Naive thymus-derived CD4-positive, alpha-beta T cell (primary cell): ENCODE measurements at regions not wholly inside any gene's neighbourhood (a gene's known extent, or its start where the extent isn't known, plus 50 kb on each side); places are given as distances from the start of the nearest gene placed in this dataset.
"Not testable (repeated sequence)": the region's sequence is repeated elsewhere in the genome, so short reads cannot be mapped to it uniquely, and the experiment has no call there.

Source experiments
- ATAC-seq: fragments of 150-1000 bp; cut with Tn5 transposase; 2 replicates; pipeline ENCODE4 v1.10.0; 2021; ENCODE audit warnings: mild to moderate bottlenecking, moderate library complexity
- CTCF ChIA-PET: fragments of 350-600 bp; sonication (Branson Sonifier 250); formaldehyde crosslinking; loops from one replicate; lab custom pipeline; 2021; ENCODE audit warnings: antibody characterized with exemption; lab: Charles Lee
- POLR2A ChIA-PET: fragments of 350-600 bp; sonication (Branson Sonifier 250); formaldehyde crosslinking; loops from one replicate; lab custom pipeline; 2021; ENCODE audit warnings: antibody characterized with exemption, inconsistent platforms; lab: Charles Lee
- DNase-seq, 9 donors: peaks; one replicate each; pipeline versions ENCODE4 v3.0.0 to v3.0.0-alpha.2; 2020 to 2022; ENCODE audit warnings: mixed read lengths in 1 of 9
- H3K27ac ChIP-seq: one replicate; pipeline ENCODE4 v1.7.0; 2013; ENCODE audit warnings: mild to moderate bottlenecking, low read depth, low read length, moderate library complexity
- H3K27me3 ChIP-seq, 2 donors: one replicate each; pipeline ENCODE4 v1.7.0; 2013; ENCODE audit warnings: low read length in 2 of 2, mild to moderate bottlenecking in 2 of 2, moderate library complexity in 2 of 2; ENCODE audit not compliant: control insufficient read depth in 2 of 2, insufficient read depth in 2 of 2
- H3K36me3 ChIP-seq, 3 experiments: 1 replicate in 2 of 3; 2 replicates in 1 of 3; pipeline ENCODE4 v1.7.0; 2013; ENCODE audit warnings: low read length in 3 of 3, mild to moderate bottlenecking in 3 of 3, moderate library complexity in 1 of 3; ENCODE audit not compliant: insufficient read depth in 3 of 3, control insufficient read depth in 2 of 3
- H3K4me1 ChIP-seq, 2 donors: one replicate each; pipeline ENCODE4 v1.7.0; 2013; ENCODE audit warnings: low read length in 2 of 2, mild to moderate bottlenecking in 2 of 2, moderate library complexity in 1 of 2; ENCODE audit not compliant: control insufficient read depth in 2 of 2, insufficient read depth in 2 of 2
- H3K4me3 ChIP-seq: 2 replicates; pipeline ENCODE4 v1.7.0; 2013; ENCODE audit warnings: mild to moderate bottlenecking, low read length
- H3K9me3 ChIP-seq, 3 experiments: 1 replicate in 2 of 3; 2 replicates in 1 of 3; pipeline ENCODE4 v1.7.0; 2013; ENCODE audit warnings: low read length in 3 of 3; ENCODE audit not compliant: control insufficient read depth in 2 of 3
- H3K27ac Mint-ChIP-seq, 9 donors: one replicate each; pipeline ENCODE4 v1.8.0; 2020 to 2022; ENCODE audit warnings: mixed read lengths in 9 of 9, mild to moderate bottlenecking in 8 of 9, moderate library complexity in 5 of 9, inconsistent platforms in 2 of 9
- H3K27me3 Mint-ChIP-seq, 5 donors: one replicate each; pipeline ENCODE4 v1.8.0; 2021 to 2022; ENCODE audit warnings: mixed read lengths in 5 of 5, mild to moderate bottlenecking in 1 of 5
- H3K36me3 Mint-ChIP-seq, 5 donors: one replicate each; pipeline ENCODE4 v1.8.0; 2020 to 2022; ENCODE audit warnings: mixed read lengths in 5 of 5, mild to moderate bottlenecking in 3 of 5, inconsistent platforms in 1 of 5
- H3K4me1 Mint-ChIP-seq, 7 donors: one replicate each; pipeline ENCODE4 v1.8.0; 2020 to 2022; ENCODE audit warnings: mixed read lengths in 7 of 7, mild to moderate bottlenecking in 3 of 7, inconsistent platforms in 1 of 7
- H3K4me3 Mint-ChIP-seq, 10 donors: one replicate each; pipeline ENCODE4 v1.8.0; 2020 to 2022; ENCODE audit warnings: mild to moderate bottlenecking in 10 of 10, mixed read lengths in 10 of 10, moderate library complexity in 6 of 10, inconsistent platforms in 2 of 10
- H3K9me3 Mint-ChIP-seq, 11 donors: one replicate each; pipeline ENCODE4 v1.8.0; 2020 to 2022; ENCODE audit warnings: mixed read lengths in 11 of 11, mild to moderate bottlenecking in 4 of 11, inconsistent platforms in 1 of 11, moderate library complexity in 1 of 11
- intact Hi-C, 2 donors: fragments of 100-400 bp; cut with micrococcal nuclease; formaldehyde crosslinking; loops; one replicate each; pipeline ENCODE4 v1.15.1; 2023

DNA sequence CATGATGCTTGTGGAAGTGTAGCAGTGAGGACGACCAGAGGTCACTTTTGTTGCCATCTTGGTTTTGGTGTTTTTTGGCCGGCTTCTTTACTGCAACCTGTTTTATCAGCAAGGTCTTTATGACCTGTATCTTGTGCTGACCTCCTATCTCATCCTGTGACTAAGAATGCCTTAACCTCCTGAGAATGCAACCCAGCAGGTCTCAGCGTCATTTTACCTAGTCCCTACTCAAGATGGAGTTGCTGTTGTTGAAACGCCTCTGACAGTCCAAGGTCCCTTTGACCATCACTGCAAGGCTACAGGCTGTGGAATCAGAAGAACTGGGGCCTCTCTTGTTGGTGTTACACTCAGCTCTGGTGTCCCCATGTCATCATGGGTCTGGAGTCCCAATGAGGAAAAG, 61.5 kb upstream of the ADRA1D start:
- H3K9me3 ChIP-seq, CTCF ChIA-PET, DNase-seq, H3K27ac Mint-ChIP-seq, H3K4me1 Mint-ChIP-seq, intact Hi-C loops, H3K36me3 ChIP-seq, H3K4me3 Mint-ChIP-seq, POLR2A ChIA-PET, ATAC-seq, H3K27ac ChIP-seq, H3K4me1 ChIP-seq, H3K36me3 Mint-ChIP-seq, H3K27me3 ChIP-seq, H3K4me3 ChIP-seq: not testable (repeated sequence)
- H3K27me3 Mint-ChIP-seq: peaks cover 0 to 25% (median 17%) of the 10 kb centered on the region in 5 donors
- peaks cover 0 to 30% (median 9%) of the 10 kb centered on the region in 11 donors for H3K9me3 Mint-ChIP-seq

GRCh38 chr20:4306206-4306605, 57.1 kb upstream of the ADRA1D start:
- Histone ChIP-seq H3K36me3 (no peaks in the 10 kb centered on the region), H3K4me1 (no peaks in the 10 kb centered on the region), H3K27ac (no peak overlapping the region), H3K27me3 (no peaks in the 10 kb centered on the region), H3K9me3 (peaks cover 0 to 4% (median 0%) of the 10 kb centered on the region in 3 experiments), H3K4me3 (no peak overlapping the region)
- CTCF ChIA-PET: no interaction called here
- Mint-ChIP-seq H3K4me1 (no peaks in the 10 kb centered on the region), H3K36me3 (no peaks in the 10 kb centered on the region), H3K27me3 (peaks cover 0 to 30% (median 16%) of the 10 kb centered on the region in 5 donors), H3K4me3 (no peak overlapping the region), H3K9me3 (peaks cover 0 to 8% (median 3%) of the 10 kb centered on the region in 11 donors), H3K27ac (no peak overlapping the region)
- DNase-seq (no peak), ATAC-seq (no peak)
- intact Hi-C loops: no loop called here
- POLR2A ChIA-PET: no interaction called here

GRCh38 chr20:4305091-4305490, 56.0 kb upstream of the ADRA1D start:
- CTCF ChIA-PET: no interaction called here
- no peak overlapping the region for H3K27ac Mint-ChIP-seq
- no peak for DNase-seq
- Histone ChIP-seq H3K27ac (no peak overlapping the region), H3K27me3 (no peaks in the 10 kb centered on the region), H3K9me3 (no peaks in the 10 kb centered on the region), H3K4me1 (no peaks in the 10 kb centered on the region), H3K36me3 (no peaks in the 10 kb centered on the region), H3K4me3 (no peak overlapping the region)
- H3K4me1 Mint-ChIP-seq: no peaks in the 10 kb centered on the region
- peaks cover 0 to 3% (median 0%) of the 10 kb centered on the region in 11 donors for H3K9me3 Mint-ChIP-seq
- H3K4me3 Mint-ChIP-seq: no peak overlapping the region
- no peaks in the 10 kb centered on the region for H3K36me3 Mint-ChIP-seq
- intact Hi-C loops: no loop called here
- no peak for ATAC-seq
- H3K27me3 Mint-ChIP-seq: peaks cover 0 to 37% (median 19%) of the 10 kb centered on the region in 5 donors
- POLR2A ChIA-PET: no interaction called here

GRCh38 chr20:4304601-4305000, 55.5 kb upstream of the ADRA1D start:
- ChIA-PET POLR2A (no interaction called here), CTCF (no interaction called here)
- no peak overlapping the region for H3K27ac ChIP-seq
- H3K27me3 ChIP-seq: no peaks in the 10 kb centered on the region
- Mint-ChIP-seq H3K36me3 (no peaks in the 10 kb centered on the region), H3K4me1 (no peaks in the 10 kb centered on the region), H3K27ac (no peak overlapping the region), H3K4me3 (no peak overlapping the region), H3K9me3 (peaks cover 0 to 2% (median 0%) of the 10 kb centered on the region in 11 donors), H3K27me3 (peaks cover 0 to 36% (median 19%) of the 10 kb centered on the region in 5 donors)
- DNase-seq (no peak), ATAC-seq (no peak)
- intact Hi-C loops: no loop called here
- H3K4me3 ChIP-seq: no peak overlapping the region
- H3K36me3 ChIP-seq: no peaks in the 10 kb centered on the region
- H3K9me3 ChIP-seq: no peaks in the 10 kb centered on the region
- H3K4me1 ChIP-seq: no peaks in the 10 kb centered on the region

- H3K4me1 Mint-ChIP-seq: no peaks in the 10 kb centered on the region
- Histone ChIP-seq H3K27ac (no peak overlapping the region), H3K4me1 (no peaks in the 10 kb centered on the region), H3K9me3 (no peaks in the 10 kb centered on the region), H3K27me3 (no peaks in the 10 kb centered on the region), H3K4me3 (no peak overlapping the region), H3K36me3 (no peaks in the 10 kb centered on the region)
- ChIA-PET POLR2A (no interaction called here), CTCF (no interaction called here)
- DNase-seq (no peak), ATAC-seq (no peak)
- peaks cover 0 to 6% (median 0%) of the 10 kb centered on the region in 11 donors for H3K9me3 Mint-ChIP-seq
- no peaks in the 10 kb centered on the region for H3K36me3 Mint-ChIP-seq
- H3K27me3 Mint-ChIP-seq: peaks cover 14 to 41% (median 28%) of the 10 kb centered on the region in 5 donors
- intact Hi-C loops: no loop called here
- no peak overlapping the region for H3K27ac Mint-ChIP-seq
- no peak overlapping the region for H3K4me3 Mint-ChIP-seq
Observed at GRCh38 chr20:4303136-4303535, 54.0 kb upstream of the ADRA1D start.

DNA sequence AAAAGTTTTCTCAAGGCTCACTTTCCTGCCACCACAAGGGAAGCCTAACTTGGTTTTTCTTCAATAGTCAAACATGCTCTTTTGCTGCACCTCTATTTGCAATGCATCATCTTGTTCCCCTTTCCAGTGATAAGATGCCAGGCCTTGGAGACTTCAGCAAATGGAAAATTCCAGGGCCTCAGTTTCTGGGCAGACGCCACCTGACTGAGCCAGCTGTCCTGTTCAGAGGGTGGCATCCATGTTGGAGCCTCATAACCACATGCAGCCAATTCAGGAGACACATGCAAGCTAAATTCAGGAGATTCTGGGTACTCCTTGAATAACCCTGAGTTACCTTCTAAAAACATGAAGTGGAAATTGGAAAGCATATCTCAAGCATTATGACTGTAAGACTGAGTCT, 51.8 kb upstream of the ADRA1D start:
- Mint-ChIP-seq H3K36me3 (no peaks in the 10 kb centered on the region), H3K4me3 (no peak overlapping the region), H3K27ac (no peak overlapping the region), H3K27me3 (peaks cover 26 to 55% (median 36%) of the 10 kb centered on the region in 5 donors), H3K4me1 (no peaks in the 10 kb centered on the region), H3K9me3 (peaks cover 0 to 6% (median 0%) of the 10 kb centered on the region in 11 donors)
- Histone ChIP-seq H3K27ac (no peak overlapping the region), H3K4me1 (no peaks in the 10 kb centered on the region), H3K9me3 (no peaks in the 10 kb centered on the region), H3K4me3 (no peak overlapping the region), H3K36me3 (no peaks in the 10 kb centered on the region), H3K27me3 (no peaks in the 10 kb centered on the region)
- POLR2A ChIA-PET: no interaction called here
- CTCF ChIA-PET: no interaction called here
- no peak for DNase-seq
- ATAC-seq: no peak
- intact Hi-C loops: no loop called here

GRCh38 chr20:4300401-4300800, 51.3 kb upstream of the ADRA1D start:
- ATAC-seq (no peak), DNase-seq (no peak)
- no peak overlapping the region for H3K27ac ChIP-seq
- intact Hi-C loops: no loop called here
- no peak overlapping the region for H3K27ac Mint-ChIP-seq
- H3K36me3 ChIP-seq: no peaks in the 10 kb centered on the region
- no peak overlapping the region for H3K4me3 ChIP-seq
- H3K9me3 Mint-ChIP-seq: peaks cover 0 to 6% (median 0%) of the 10 kb centered on the region in 11 donors
- H3K27me3 ChIP-seq: no peaks in the 10 kb centered on the region
- ChIA-PET CTCF (no interaction called here), POLR2A (no interaction called here)
- no peaks in the 10 kb centered on the region for H3K9me3 ChIP-seq
- H3K4me1 ChIP-seq: no peaks in the 10 kb centered on the region
- H3K4me3 Mint-ChIP-seq: no peak overlapping the region
- peaks cover 28 to 61% (median 41%) of the 10 kb centered on the region in 5 donors for H3K27me3 Mint-ChIP-seq
- no peaks in the 10 kb centered on the region for H3K36me3 Mint-ChIP-seq
- no peaks in the 10 kb centered on the region for H3K4me1 Mint-ChIP-seq
